Stomach (tissue), 4 donors: ENCODE measurements at regions not wholly inside any gene's neighbourhood (a gene's known extent, or its start where the extent isn't known, plus 50 kb on each side); places are given as distances from the start of the nearest gene placed in this dataset.

Source experiments
- CTCF ChIP-seq, 7 experiments: fragments of 450-650 bp in 4 of 7; fragments of 200-600 bp in 3 of 7; sonication (generic) in 3 of 7; IDR thresholded peaks; one replicate each; pipeline ENCODE4 v1.5.1; 2016 to 2019; ENCODE audit warnings: antibody characterized with exemption in 7 of 7, control low read depth in 2 of 7, mild to moderate bottlenecking in 1 of 7
- POLR2A ChIP-seq, 4 donors: fragments of 450-650 bp; IDR thresholded peaks; one replicate each; pipeline ENCODE4 v1.6.1; 2016; ENCODE audit warnings: antibody characterized with exemption in 4 of 4, control low read depth in 2 of 4, mild to moderate bottlenecking in 1 of 4, moderate library complexity in 1 of 4
- POLR2AphosphoS5 ChIP-seq, 3 donors: sonication (generic); formaldehyde crosslinking; IDR thresholded peaks; one replicate each; pipeline ENCODE4 v1.6.1; 2016; ENCODE audit warnings: antibody characterized with exemption in 3 of 3

GRCh38 chr12:61916831-61917230 lies 343.4 kb upstream of the USP15 start:
- no peak for TF ChIP-seq POLR2AphosphoS5 (IDR thresholded peaks at IDR 0.05)
- no peak for TF ChIP-seq POLR2A (IDR thresholded peaks at IDR 0.05)
- TF ChIP-seq CTCF (IDR thresholded peaks at IDR 0.05) = no peak
